ENCODE measurements at regions not wholly inside any gene's neighbourhood (a gene's known extent, or its start where the extent isn't known, plus 50 kb on each side); places are given as distances from the start of the nearest gene placed in this dataset.
"Not testable (repeated sequence)": the region's sequence is repeated elsewhere in the genome, so short reads cannot be mapped to it uniquely, and the experiment has no call there.

DNA sequence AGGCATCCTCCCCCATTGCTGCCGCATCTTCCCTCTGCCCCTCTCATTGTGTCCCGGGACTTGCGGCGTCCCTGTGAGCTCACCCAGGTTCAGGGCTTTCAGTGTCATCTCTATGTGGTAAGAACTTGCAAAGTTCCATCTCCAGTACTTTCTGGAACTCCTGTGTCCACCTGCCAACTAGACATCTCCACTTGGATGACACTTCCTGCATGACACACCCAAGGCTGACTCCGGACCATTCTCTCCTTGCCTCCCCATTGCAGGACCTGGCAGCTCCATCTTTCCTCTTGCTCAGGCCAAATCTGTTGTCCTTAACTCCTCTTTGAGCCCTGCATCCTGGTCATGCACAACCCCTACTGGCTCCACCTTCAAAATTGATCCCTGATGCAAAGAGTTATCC lies 200.8 kb upstream of the TP53TG3 start:
- not testable (repeated sequence) for H3K4me3 ChIP-seq (ENCODE audit: low read depth, low read length, poor library complexity, severe bottlenecking); H4K20me1 ChIP-seq (ENCODE audit: insufficient read depth, low read length); H3K9me3 ChIP-seq (ENCODE audit: low read length); H2AFZ ChIP-seq (ENCODE audit: low read length); H3K27me3 ChIP-seq (ENCODE audit: insufficient read depth, low read length); H3K36me3 ChIP-seq (ENCODE audit: insufficient read depth, low read length); H3K27ac ChIP-seq (ENCODE audit: low read depth, low read length, poor library complexity, severe bottlenecking); H3K79me2 ChIP-seq (ENCODE audit: insufficient read depth, low read length); H3F3A ChIP-seq (ENCODE audit: insufficient read depth, low read length); H3K4me1 ChIP-seq (ENCODE audit: insufficient read depth, low read length, severe bottlenecking); H3K9ac ChIP-seq (ENCODE audit: low read length); H3K9me2 ChIP-seq (ENCODE audit: low read depth, low read length); H3K4me2 ChIP-seq (ENCODE audit: low read length)

DNA sequence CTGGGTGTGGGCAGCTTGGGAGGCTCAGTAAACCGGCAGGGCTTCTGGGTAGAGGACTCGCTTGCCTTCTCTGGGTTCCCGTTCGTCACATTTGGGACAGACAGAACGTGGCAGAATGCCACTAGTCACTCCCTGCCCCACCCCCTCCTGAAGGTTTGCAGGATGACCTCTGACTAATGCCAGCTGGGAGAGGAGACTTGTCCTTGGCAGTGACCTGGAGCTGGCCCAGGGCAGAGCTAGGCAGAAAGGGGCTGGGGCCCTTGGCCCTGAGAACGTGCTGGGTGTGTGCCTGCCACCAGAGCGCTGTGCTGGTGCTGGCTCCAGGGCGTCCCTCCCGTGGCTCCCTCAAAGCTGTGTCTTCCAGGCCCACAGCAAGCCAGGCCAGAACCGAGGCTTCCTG lies 197.8 kb upstream of the TP53TG3 start:
- not testable (repeated sequence) for H3F3A ChIP-seq (ENCODE audit: insufficient read depth, low read length); H3K9me2 ChIP-seq (ENCODE audit: low read depth, low read length); H3K36me3 ChIP-seq (ENCODE audit: insufficient read depth, low read length); H3K27me3 ChIP-seq (ENCODE audit: insufficient read depth, low read length); H3K4me3 ChIP-seq (ENCODE audit: low read depth, low read length, poor library complexity, severe bottlenecking); H3K4me1 ChIP-seq (ENCODE audit: insufficient read depth, low read length, severe bottlenecking); H3K9ac ChIP-seq (ENCODE audit: low read length); H3K27ac ChIP-seq (ENCODE audit: low read depth, low read length, poor library complexity, severe bottlenecking); H3K79me2 ChIP-seq (ENCODE audit: insufficient read depth, low read length); H4K20me1 ChIP-seq (ENCODE audit: insufficient read depth, low read length); H3K4me2 ChIP-seq (ENCODE audit: low read length); H3K9me3 ChIP-seq (ENCODE audit: low read length); H2AFZ ChIP-seq (ENCODE audit: low read length)

DNA sequence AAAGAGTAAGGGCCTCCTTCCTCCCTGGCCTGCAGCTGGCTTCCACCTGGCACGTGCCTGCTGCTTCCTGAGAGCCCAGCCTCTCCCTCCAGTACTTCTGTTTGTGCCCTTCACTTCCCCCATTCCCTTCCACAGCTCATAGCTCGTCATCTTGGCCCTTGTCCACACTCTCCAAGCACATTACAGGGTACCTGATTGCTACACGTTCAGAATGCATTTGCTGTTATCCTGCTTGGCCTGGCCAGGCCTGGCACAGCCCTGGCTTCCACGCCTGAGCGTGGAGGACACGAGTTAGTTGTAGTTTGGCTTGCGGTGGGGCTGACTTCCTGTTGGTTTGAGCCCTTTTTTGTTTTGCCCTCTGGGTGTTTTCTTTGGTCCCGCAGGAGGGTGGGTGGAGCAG lies 197.2 kb upstream of the TP53TG3 start:
- H3K27me3 ChIP-seq (ENCODE audit: insufficient read depth, low read length); H3K79me2 ChIP-seq (ENCODE audit: insufficient read depth, low read length); H3K9me3 ChIP-seq (ENCODE audit: low read length); H3F3A ChIP-seq (ENCODE audit: insufficient read depth, low read length); H3K4me3 ChIP-seq (ENCODE audit: low read depth, low read length, poor library complexity, severe bottlenecking); H3K9me2 ChIP-seq (ENCODE audit: low read depth, low read length); H3K4me2 ChIP-seq (ENCODE audit: low read length); H3K9ac ChIP-seq (ENCODE audit: low read length); H3K36me3 ChIP-seq (ENCODE audit: insufficient read depth, low read length); H4K20me1 ChIP-seq (ENCODE audit: insufficient read depth, low read length); H3K4me1 ChIP-seq (ENCODE audit: insufficient read depth, low read length, severe bottlenecking); H2AFZ ChIP-seq (ENCODE audit: low read length); H3K27ac ChIP-seq (ENCODE audit: low read depth, low read length, poor library complexity, severe bottlenecking): not testable (repeated sequence)

DNA sequence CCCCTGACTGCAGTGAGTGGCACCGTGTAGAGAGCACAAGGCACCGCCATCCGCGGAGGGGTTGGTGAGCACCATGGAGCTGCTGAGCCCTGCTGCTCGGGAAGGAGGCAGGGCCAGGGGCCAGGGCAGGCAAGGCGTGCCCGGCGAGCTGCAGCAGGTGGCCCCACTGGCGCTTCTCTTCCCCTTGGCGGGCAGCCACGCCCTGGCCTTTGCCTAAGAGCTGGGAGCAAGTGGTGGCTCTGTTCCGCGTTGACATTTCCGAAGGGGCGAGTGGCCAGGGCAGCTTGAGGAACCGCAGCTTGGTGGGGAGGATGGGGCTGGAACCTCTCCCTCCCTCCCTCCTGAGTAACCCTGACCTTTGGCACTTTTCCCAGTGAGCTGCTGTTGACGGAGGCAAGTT lies 194.7 kb upstream of the TP53TG3 start:
- H3K27me3 ChIP-seq (ENCODE audit: insufficient read depth, low read length); H3K27ac ChIP-seq (ENCODE audit: low read depth, low read length, poor library complexity, severe bottlenecking); H3K4me1 ChIP-seq (ENCODE audit: insufficient read depth, low read length, severe bottlenecking); H2AFZ ChIP-seq (ENCODE audit: low read length); H4K20me1 ChIP-seq (ENCODE audit: insufficient read depth, low read length); H3F3A ChIP-seq (ENCODE audit: insufficient read depth, low read length); H3K79me2 ChIP-seq (ENCODE audit: insufficient read depth, low read length); H3K9me2 ChIP-seq (ENCODE audit: low read depth, low read length); H3K36me3 ChIP-seq (ENCODE audit: insufficient read depth, low read length); H3K9ac ChIP-seq (ENCODE audit: low read length); H3K9me3 ChIP-seq (ENCODE audit: low read length); H3K4me2 ChIP-seq (ENCODE audit: low read length); H3K4me3 ChIP-seq (ENCODE audit: low read depth, low read length, poor library complexity, severe bottlenecking): not testable (repeated sequence)

DNA sequence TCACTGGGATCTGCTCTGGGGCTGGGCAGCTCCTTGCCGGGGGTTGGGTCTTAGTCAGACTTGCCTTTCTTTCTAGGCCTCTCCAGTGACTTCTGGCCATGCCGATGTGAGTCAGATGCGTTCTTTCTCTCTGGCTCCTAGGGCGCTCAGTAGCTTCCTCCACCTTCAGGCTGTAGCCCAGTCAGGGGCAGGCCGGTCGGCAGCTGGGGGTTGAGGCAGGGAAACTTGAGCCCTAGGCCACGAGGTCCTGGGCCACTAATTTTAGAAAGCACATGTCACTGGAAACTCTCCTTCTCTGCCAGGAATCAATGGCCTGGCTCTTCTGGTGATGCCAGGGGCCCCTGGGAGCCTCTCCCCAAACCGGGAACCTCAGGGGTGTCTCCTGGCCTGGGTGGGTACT lies 192.4 kb upstream of the TP53TG3 start:
- not testable (repeated sequence) for H3K9ac ChIP-seq (ENCODE audit: low read length); H3K36me3 ChIP-seq (ENCODE audit: insufficient read depth, low read length); H2AFZ ChIP-seq (ENCODE audit: low read length); H3K4me1 ChIP-seq (ENCODE audit: insufficient read depth, low read length, severe bottlenecking); H3K9me3 ChIP-seq (ENCODE audit: low read length); H4K20me1 ChIP-seq (ENCODE audit: insufficient read depth, low read length); H3F3A ChIP-seq (ENCODE audit: insufficient read depth, low read length); H3K27me3 ChIP-seq (ENCODE audit: insufficient read depth, low read length); H3K4me2 ChIP-seq (ENCODE audit: low read length); H3K4me3 ChIP-seq (ENCODE audit: low read depth, low read length, poor library complexity, severe bottlenecking); H3K79me2 ChIP-seq (ENCODE audit: insufficient read depth, low read length); H3K9me2 ChIP-seq (ENCODE audit: low read depth, low read length); H3K27ac ChIP-seq (ENCODE audit: low read depth, low read length, poor library complexity, severe bottlenecking)

DNA sequence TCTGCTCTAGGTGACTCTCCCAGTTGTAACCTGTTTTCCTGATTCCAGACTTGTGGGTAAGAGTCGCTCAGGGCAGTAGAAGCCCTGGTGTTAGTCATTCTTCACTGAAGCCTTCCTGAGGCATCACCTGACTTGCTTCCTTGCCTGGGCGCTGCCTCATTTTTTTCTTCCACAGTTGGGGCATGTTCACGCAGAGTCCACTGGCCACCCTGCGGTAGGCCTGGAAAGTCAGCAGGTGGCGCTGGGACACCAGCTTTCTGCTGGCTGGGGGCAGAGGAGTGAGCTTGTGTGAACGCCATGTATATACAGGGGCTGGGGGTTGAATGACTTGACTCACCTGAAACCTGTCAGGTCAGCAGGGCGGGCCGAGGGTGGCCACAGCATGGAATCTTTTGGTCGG lies 189.3 kb upstream of the TP53TG3 start:
- not testable (repeated sequence) for H3K9ac ChIP-seq (ENCODE audit: low read length); H3K4me3 ChIP-seq (ENCODE audit: low read depth, low read length, poor library complexity, severe bottlenecking); H3K9me3 ChIP-seq (ENCODE audit: low read length); H3F3A ChIP-seq (ENCODE audit: insufficient read depth, low read length); H3K27ac ChIP-seq (ENCODE audit: low read depth, low read length, poor library complexity, severe bottlenecking); H2AFZ ChIP-seq (ENCODE audit: low read length); H3K27me3 ChIP-seq (ENCODE audit: insufficient read depth, low read length); H4K20me1 ChIP-seq (ENCODE audit: insufficient read depth, low read length); H3K36me3 ChIP-seq (ENCODE audit: insufficient read depth, low read length); H3K4me2 ChIP-seq (ENCODE audit: low read length); H3K9me2 ChIP-seq (ENCODE audit: low read depth, low read length); H3K4me1 ChIP-seq (ENCODE audit: insufficient read depth, low read length, severe bottlenecking); H3K79me2 ChIP-seq (ENCODE audit: insufficient read depth, low read length)

DNA sequence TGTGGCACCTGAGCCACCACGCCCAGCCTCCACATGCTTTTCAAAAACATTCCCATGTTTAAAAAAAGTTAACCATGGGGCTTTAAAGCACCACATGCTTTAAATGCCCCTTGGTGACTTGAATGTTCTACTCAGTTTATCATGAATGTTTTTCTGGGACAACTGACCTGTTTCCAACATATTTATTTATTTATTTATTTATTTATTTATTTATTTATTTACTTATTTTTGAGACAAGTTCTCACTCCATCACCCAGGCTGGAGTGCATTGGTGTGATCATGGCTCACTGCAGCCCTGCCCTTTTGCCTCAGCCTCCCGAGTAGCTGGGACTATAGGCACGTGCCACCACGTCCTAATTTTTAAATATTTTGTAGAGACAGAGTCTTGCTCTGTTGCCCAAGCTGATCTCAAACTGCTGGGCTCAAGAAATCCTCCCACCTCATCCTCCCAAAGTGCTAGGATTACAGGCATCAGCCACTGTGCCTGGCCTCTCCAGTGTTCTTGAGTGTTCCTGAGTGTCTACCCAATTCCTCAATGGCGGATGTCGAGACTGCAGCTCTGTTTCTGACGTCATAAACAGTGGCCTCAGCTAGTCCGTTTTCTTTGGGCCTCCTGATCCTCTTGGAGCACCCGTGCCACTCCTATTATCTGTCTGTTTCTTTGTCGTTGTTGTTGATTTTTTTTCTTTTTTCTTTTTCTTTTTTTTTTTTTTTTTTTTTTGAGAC lies 185.7 kb upstream of the TP53TG3 start:
- H3F3A ChIP-seq (ENCODE audit: insufficient read depth, low read length); H3K79me2 ChIP-seq (ENCODE audit: insufficient read depth, low read length); H2AFZ ChIP-seq (ENCODE audit: low read length); H3K4me1 ChIP-seq (ENCODE audit: insufficient read depth, low read length, severe bottlenecking); H3K27ac ChIP-seq (ENCODE audit: low read depth, low read length, poor library complexity, severe bottlenecking); H3K9me2 ChIP-seq (ENCODE audit: low read depth, low read length); H4K20me1 ChIP-seq (ENCODE audit: insufficient read depth, low read length); H3K9me3 ChIP-seq (ENCODE audit: low read length); H3K9ac ChIP-seq (ENCODE audit: low read length); H3K4me2 ChIP-seq (ENCODE audit: low read length); H3K27me3 ChIP-seq (ENCODE audit: insufficient read depth, low read length); H3K36me3 ChIP-seq (ENCODE audit: insufficient read depth, low read length); H3K4me3 ChIP-seq (ENCODE audit: low read depth, low read length, poor library complexity, severe bottlenecking): not testable (repeated sequence)

DNA sequence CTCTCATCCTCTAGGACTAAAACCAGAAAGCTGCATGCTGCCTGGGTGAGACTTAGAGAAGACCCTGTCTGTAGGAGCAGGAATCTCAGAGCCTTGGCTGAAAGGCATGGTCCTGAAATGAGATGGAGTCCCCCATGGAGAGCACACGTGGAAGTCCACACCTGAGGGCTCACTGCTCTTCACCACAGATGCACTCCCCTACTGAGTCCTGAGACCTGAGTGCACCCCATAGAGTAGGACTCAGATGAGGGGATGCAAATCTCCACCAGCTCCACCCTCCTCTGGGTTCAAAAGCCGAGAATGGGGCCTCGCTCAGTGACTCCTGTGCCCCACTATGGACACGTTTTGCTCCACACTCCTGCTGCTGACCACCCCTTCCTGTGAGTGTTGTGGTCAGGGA lies 171.4 kb upstream of the TP53TG3 start:
- H3K79me2 ChIP-seq (ENCODE audit: insufficient read depth, low read length); H3K36me3 ChIP-seq (ENCODE audit: insufficient read depth, low read length); H3F3A ChIP-seq (ENCODE audit: insufficient read depth, low read length): not testable (repeated sequence)

More for the DNA sequence above, 171.4 kb upstream of the TP53TG3 start:
- not testable (repeated sequence) for H3K9ac ChIP-seq (ENCODE audit: low read length); H3K27me3 ChIP-seq (ENCODE audit: insufficient read depth, low read length); H3K9me2 ChIP-seq (ENCODE audit: low read depth, low read length); H4K20me1 ChIP-seq (ENCODE audit: insufficient read depth, low read length); H3K9me3 ChIP-seq (ENCODE audit: low read length); H3K4me2 ChIP-seq (ENCODE audit: low read length); H3K4me1 ChIP-seq (ENCODE audit: insufficient read depth, low read length, severe bottlenecking); H2AFZ ChIP-seq (ENCODE audit: low read length); H3K27ac ChIP-seq (ENCODE audit: low read depth, low read length, poor library complexity, severe bottlenecking); H3K4me3 ChIP-seq (ENCODE audit: low read depth, low read length, poor library complexity, severe bottlenecking)

Data from OCI-LY1 (cell line).